Neuronal stem cell (in vitro differentiated cells): ENCODE measurements at regions not wholly inside any gene's neighbourhood (a gene's known extent, or its start where the extent isn't known, plus 50 kb on each side); places are given as distances from the start of the nearest gene placed in this dataset.

Source experiments
- DNase-seq: peaks from one replicate; pipeline ENCODE4 v3.0.0-alpha.2; 2013; ENCODE audit warnings: low spot score
- H2AFZ ChIP-seq: one replicate; pipeline ENCODE4 v1.6.1; 2013; ENCODE audit warnings: mild to moderate bottlenecking, low read length, inconsistent platforms
- H2AK5ac ChIP-seq: 2 replicates; pipeline ENCODE4 v1.6.1; 2013; ENCODE audit warnings: low read depth, mild to moderate bottlenecking, inconsistent platforms, low read length, moderate library complexity, mixed read lengths
- H2BK120ac ChIP-seq: 2 replicates; pipeline ENCODE4 v1.6.1; 2013; ENCODE audit warnings: low read depth, mild to moderate bottlenecking, inconsistent platforms, low read length, moderate library complexity, mixed read lengths
- H2BK12ac ChIP-seq: one replicate; pipeline ENCODE4 v1.6.1; 2013; ENCODE audit warnings: low read length, inconsistent platforms
- H2BK15ac ChIP-seq: 2 replicates; pipeline ENCODE4 v1.6.1; 2013; ENCODE audit warnings: mild to moderate bottlenecking, low read length, inconsistent platforms, mixed read lengths
- H2BK5ac ChIP-seq: one replicate; pipeline ENCODE4 v1.6.1; 2013; ENCODE audit warnings: inconsistent platforms, mild to moderate bottlenecking, low read length, moderate library complexity
- H3K14ac ChIP-seq: one replicate; pipeline ENCODE4 v1.6.1; 2013; ENCODE audit warnings: low read length, inconsistent platforms
- H3K18ac ChIP-seq: 2 replicates; pipeline ENCODE4 v1.6.1; 2013; ENCODE audit warnings: low read length, inconsistent platforms
- H3K23ac ChIP-seq: 2 replicates; pipeline ENCODE4 v1.6.1; 2013; ENCODE audit warnings: low read depth, mild to moderate bottlenecking, mixed read lengths, low read length, inconsistent platforms; ENCODE audit not compliant: poor library complexity
- H3K27ac ChIP-seq: replicated peaks from 3 replicates; pipeline ENCODE4 v1.5.1; 2013; ENCODE audit warnings: low read length, inconsistent platforms
- H3K27me3 ChIP-seq, 3 experiments: 2 replicates each; pipeline ENCODE4 v1.6.1; 2013; ENCODE audit warnings: low read length in 3 of 3, mild to moderate bottlenecking in 2 of 3, inconsistent platforms in 1 of 3, low read depth in 1 of 3, mixed read lengths in 1 of 3, moderate library complexity in 1 of 3; ENCODE audit not compliant: control insufficient read depth in 3 of 3, insufficient read depth in 3 of 3
- H3K36me3 ChIP-seq, 2 donors: replicated peaks in 1 of 2; 2 replicates each; pipeline ENCODE4 v1.6.1; 2013; ENCODE audit warnings: low read length in 2 of 2; ENCODE audit not compliant: control insufficient read depth in 2 of 2, insufficient read depth in 2 of 2
- H3K4ac ChIP-seq: 2 replicates; pipeline ENCODE4 v1.6.1; 2013; ENCODE audit warnings: inconsistent platforms, mild to moderate bottlenecking, low read length, moderate library complexity
- H3K4me1 ChIP-seq, 2 donors: 1 replicate in 1 of 2; 2 replicates in 1 of 2; pipeline ENCODE4 v1.6.1; 2013; ENCODE audit warnings: low read length in 2 of 2, low read depth in 1 of 2; ENCODE audit not compliant: control insufficient read depth in 2 of 2, insufficient read depth in 1 of 2
- H3K4me2 ChIP-seq: one replicate; pipeline ENCODE4 v1.6.1; 2013; ENCODE audit warnings: mild to moderate bottlenecking, low read length, inconsistent platforms; ENCODE audit not compliant: insufficient read depth, poor library complexity, severe bottlenecking
- H3K4me3 ChIP-seq, 2 donors: 2 replicates each; pipeline ENCODE4 v1.5.1; 2013; ENCODE audit warnings: low read length in 2 of 2, mild to moderate bottlenecking in 2 of 2, inconsistent platforms in 1 of 2, moderate library complexity in 1 of 2
- H3K79me1 ChIP-seq: one replicate; pipeline ENCODE4 v1.6.1; 2013; ENCODE audit warnings: low read depth, mild to moderate bottlenecking, inconsistent platforms, low read length, moderate library complexity
- H3K9ac ChIP-seq: one replicate; pipeline ENCODE4 v1.6.1; 2013; ENCODE audit warnings: mild to moderate bottlenecking, low read depth, low read length, inconsistent platforms; ENCODE audit not compliant: poor library complexity
- H3K9me3 ChIP-seq, 2 donors: replicated peaks in 1 of 2; 2 replicates each; pipeline versions ENCODE3 to v1.6.1; 2013; ENCODE audit warnings: low read length in 2 of 2, mild to moderate bottlenecking in 2 of 2, inconsistent platforms in 1 of 2, low read depth in 1 of 2, mixed read lengths in 1 of 2, moderate library complexity in 1 of 2; ENCODE audit not compliant: control insufficient read depth in 2 of 2, insufficient read depth in 1 of 2
- H4K8ac ChIP-seq: one replicate; pipeline ENCODE4 v1.6.1; 2013; ENCODE audit warnings: low read depth, mild to moderate bottlenecking, inconsistent platforms, low read length, moderate library complexity
- H4K91ac ChIP-seq: one replicate; pipeline ENCODE4 v1.6.1; 2013; ENCODE audit warnings: low read length, low read depth, mild to moderate bottlenecking, inconsistent platforms; ENCODE audit not compliant: poor library complexity
- WGBS, 2 donors: extraction: QIAGEN DNeasy Blood & Tissue Kit; methylation state at CpG; one replicate each; pipeline ENCODE4 v1.1.7; 2013; ENCODE audit warnings: missing lambda C conversion rate in 2 of 2, mixed read lengths in 1 of 2; ENCODE audit not compliant: insufficient read length in 2 of 2, insufficient replicate concordance in 1 of 2; ENCODE audit errors: extremely low coverage in 2 of 2; 5-methylcytosine and 5-hydroxymethylcytosine counted together

DNA sequence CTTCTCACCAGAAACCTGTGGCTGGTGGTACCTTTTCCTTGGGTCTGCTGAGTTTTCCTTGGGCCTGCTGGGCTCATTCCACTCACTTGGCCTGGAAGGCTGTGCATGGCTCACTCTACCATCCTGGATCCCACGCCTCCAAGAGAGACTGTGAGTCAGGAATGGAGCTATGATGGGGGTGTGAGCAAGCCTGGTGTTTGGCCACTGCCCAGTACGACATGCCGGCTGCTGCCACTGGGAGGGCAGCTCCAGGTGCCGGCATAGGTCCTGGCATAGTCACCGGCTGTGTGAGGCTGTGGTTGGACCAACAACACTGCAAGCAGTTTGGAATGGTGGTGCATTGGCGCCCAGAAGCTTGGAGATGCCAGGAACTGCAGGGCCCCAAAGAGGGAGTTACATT lies 721.7 kb downstream of the PCDH18 start:
- Histone ChIP-seq H3K9ac (no peak overlapping the region), H2BK120ac (no peak overlapping the region), H3K23ac (no peak overlapping the region), H3K27me3 (no peaks in the 10 kb centered on the region), H2BK12ac (no peak overlapping the region), H2BK15ac (no peak overlapping the region), H3K9me3 (peaks cover 2 to 18% of the 10 kb centered on the region in 2 donors), H3K4me3 (no peak overlapping the region), H2AK5ac (no peak overlapping the region), H3K4me2 (no peak overlapping the region), H3K4ac (no peak overlapping the region), H2AFZ (no peak overlapping the region), H3K18ac (no peak overlapping the region), H3K36me3 (no peaks in the 10 kb centered on the region), H3K4me1 (no peaks in the 10 kb centered on the region), H3K79me1 (no peaks in the 10 kb centered on the region), H3K14ac (no peak overlapping the region), H2BK5ac (no peak overlapping the region), H4K8ac (no peak overlapping the region), H3K27ac (no peak overlapping the region), H4K91ac (no peak overlapping the region)
- no peak for DNase-seq
- no CpG with 5 or more reads among the region's 6 CpGs for WGBS, 2 donors

DNA sequence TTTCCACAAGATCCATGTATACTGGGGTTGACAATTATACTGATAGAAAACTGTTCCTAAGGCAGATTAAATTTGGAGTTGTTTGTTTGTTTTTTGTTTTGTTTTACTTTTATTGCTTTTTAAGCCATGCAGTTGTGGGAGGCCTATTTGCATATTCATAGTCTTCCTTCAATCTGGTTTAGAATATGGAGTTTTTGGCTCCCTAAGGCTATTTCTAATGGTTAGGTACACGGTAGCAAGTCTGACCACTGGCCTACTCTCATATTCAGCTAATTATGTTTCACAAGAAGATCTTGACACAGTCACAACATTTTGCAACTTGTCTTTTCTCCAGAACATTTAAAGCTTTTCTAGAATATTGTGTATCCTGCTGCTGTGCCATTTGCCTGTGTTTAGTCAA lies 725.5 kb downstream of the PCDH18 start:
- Histone ChIP-seq H3K27me3 (no peaks in the 10 kb centered on the region), H3K4me1 (peaks cover 1 to 6% of the 10 kb centered on the region in 2 donors), H4K8ac (no peak overlapping the region), H2BK5ac (no peak overlapping the region), H3K4ac (no peak overlapping the region), H3K4me3 (no peak overlapping the region), H2BK12ac (no peak overlapping the region), H3K27ac (no peak overlapping the region), H2BK15ac (no peak overlapping the region), H3K36me3 (no peaks in the 10 kb centered on the region), H2AFZ (no peak overlapping the region), H3K23ac (no peak overlapping the region), H3K9ac (no peak overlapping the region), H2AK5ac (no peak overlapping the region), H3K79me1 (no peaks in the 10 kb centered on the region), H3K18ac (no peak overlapping the region), H2BK120ac (no peak overlapping the region), H3K9me3 (peaks cover 2 to 23% of the 10 kb centered on the region in 2 donors), H3K4me2 (no peak overlapping the region), H4K91ac (no peak overlapping the region), H3K14ac (no peak overlapping the region)
- WGBS, 2 donors, result no CpG with 5 or more reads among the region's 1 CpG
- DNase-seq, result no peak

- H3K4me3 ChIP-seq, result no peak overlapping the region
- H3K4ac ChIP-seq, result no peak overlapping the region
- H3K27me3 ChIP-seq, result no peaks in the 10 kb centered on the region
- WGBS, 2 donors, result no CpG with 5 or more reads among the region's 2 CpGs
- no peak overlapping the region for H3K18ac ChIP-seq
- H3K4me2 ChIP-seq, result no peak overlapping the region
- no peak overlapping the region for H2BK12ac ChIP-seq
- H3K27ac ChIP-seq, result no peak overlapping the region
- no peak overlapping the region for H3K9ac ChIP-seq
- H4K8ac ChIP-seq, result no peak overlapping the region
- DNase-seq, result no peak
- H3K23ac ChIP-seq, result no peak overlapping the region
- H3K36me3 ChIP-seq, result no peaks in the 10 kb centered on the region
- no peak overlapping the region for H4K91ac ChIP-seq
- H3K9me3 ChIP-seq, result peaks cover 0 to 15% of the 10 kb centered on the region in 2 donors
- no peak overlapping the region for H3K14ac ChIP-seq
- peaks cover 1 to 6% of the 10 kb centered on the region in 2 donors for H3K4me1 ChIP-seq
- H3K79me1 ChIP-seq, result no peaks in the 10 kb centered on the region
- H2AFZ ChIP-seq, result no peak overlapping the region
- H2BK120ac ChIP-seq, result no peak overlapping the region
- no peak overlapping the region for H2BK15ac ChIP-seq
- H2BK5ac ChIP-seq, result no peak overlapping the region
- H2AK5ac ChIP-seq, result no peak overlapping the region
These were observed 726.7 kb downstream of the PCDH18 start for GRCh38 chr4:136805617-136806016.

GRCh38 chr4:136803433-136803832 lies 728.9 kb downstream of the PCDH18 start:
- H3K9ac ChIP-seq, result no peak overlapping the region
- H3K79me1 ChIP-seq, result no peaks in the 10 kb centered on the region
- no peak overlapping the region for H2BK5ac ChIP-seq

More at GRCh38 chr4:136803433-136803832, 728.9 kb downstream of the PCDH18 start:
- Histone ChIP-seq H3K4me2 (no peak overlapping the region), H3K4me1 (peaks cover 1 to 6% of the 10 kb centered on the region in 2 donors), H3K4me3 (no peak overlapping the region), H4K91ac (no peak overlapping the region), H2BK12ac (no peak overlapping the region), H3K27ac (no peak overlapping the region), H2BK120ac (no peak overlapping the region), H3K23ac (no peak overlapping the region), H4K8ac (no peak overlapping the region), H3K9me3 (peaks cover 0 to 15% of the 10 kb centered on the region in 2 donors), H3K27me3 (no peaks in the 10 kb centered on the region), H3K4ac (no peak overlapping the region), H2AFZ (no peak overlapping the region), H3K18ac (no peak overlapping the region), H3K36me3 (no peaks in the 10 kb centered on the region), H2BK15ac (no peak overlapping the region), H3K14ac (no peak overlapping the region), H2AK5ac (no peak overlapping the region)
- DNase-seq, result no peak
- no CpG with 5 or more reads among the region's 3 CpGs for WGBS, 2 donors
